Body of pancreas (tissue), 4 donors: ENCODE measurements at regions not wholly inside any gene's neighbourhood (a gene's known extent, or its start where the extent isn't known, plus 50 kb on each side); places are given as distances from the start of the nearest gene placed in this dataset.

ENCODE experiments used
- ATAC-seq: fragments of 150-250 bp; one replicate; pipeline ENCODE4 v1.9.1; 2016
- DNase-seq, 4 donors: peaks; one replicate each; pipeline ENCODE4 v3.0.0-alpha.2; 2019
- H3K27ac ChIP-seq, 4 donors: fragments of 200-600 bp; sonication (generic); 1 replicate in 3 of 4; 2 replicates in 1 of 4; pipeline versions ENCODE4 v1.5.1 to v1.6.1; 2016 to 2019; ENCODE audit warnings: mild to moderate bottlenecking in 1 of 4, mixed read lengths in 1 of 4, moderate library complexity in 1 of 4
- H3K27me3 ChIP-seq, 2 donors: fragments of 200-600 bp; sonication (generic); one replicate each; pipeline ENCODE4 v1.6.0; 2016; ENCODE audit warnings: mild to moderate bottlenecking in 1 of 2
- H3K36me3 ChIP-seq, 2 donors: fragments of 200-600 bp; sonication (generic); replicated peaks in 1 of 2; 2 replicates each; pipeline ENCODE4 v1.5.1; 2016; ENCODE audit warnings: low read depth in 2 of 2; ENCODE audit not compliant: insufficient read depth in 1 of 2
- H3K4me1 ChIP-seq: fragments of 200-600 bp; sonication (generic); one replicate; pipeline ENCODE4 v1.6.0; 2016
- H3K4me3 ChIP-seq, 2 donors: fragments of 200-600 bp; sonication (generic); 1 replicate in 1 of 2; 2 replicates in 1 of 2; pipeline ENCODE4 v1.5.1; 2016 to 2019
- H3K9me3 ChIP-seq, 3 donors: fragments of 200-600 bp; sonication (generic); 1 replicate in 2 of 3; 2 replicates in 1 of 3; pipeline ENCODE4 v1.5.1; 2016
- POLR2A ChIP-seq, 3 donors: fragments of 450-650 bp; IDR thresholded peaks; one replicate each; pipeline ENCODE4 v1.6.1; 2016; ENCODE audit warnings: antibody characterized with exemption in 3 of 3, mild to moderate bottlenecking in 2 of 3
- WGBS, 2 donors: methylation state at CpG; one replicate each; pipeline ENCODE4 v1.1.5; 2017; 5-methylcytosine and 5-hydroxymethylcytosine counted together
- intact Hi-C: fragments of 100-400 bp; cut with DNase I; formaldehyde crosslinking; loops from one replicate; pipeline ENCODE4 v1.15.1; 2023
- TF ChIP-seq, protein P1 (sequence below), 7 experiments: fragments of 450-650 bp in 4 of 7; fragments of 200-600 bp in 3 of 7; sonication (generic) in 3 of 7; IDR thresholded peaks; one replicate each; pipeline ENCODE4 v1.5.1; 2016 to 2019; ENCODE audit warnings: antibody characterized with exemption in 7 of 7

DNA sequence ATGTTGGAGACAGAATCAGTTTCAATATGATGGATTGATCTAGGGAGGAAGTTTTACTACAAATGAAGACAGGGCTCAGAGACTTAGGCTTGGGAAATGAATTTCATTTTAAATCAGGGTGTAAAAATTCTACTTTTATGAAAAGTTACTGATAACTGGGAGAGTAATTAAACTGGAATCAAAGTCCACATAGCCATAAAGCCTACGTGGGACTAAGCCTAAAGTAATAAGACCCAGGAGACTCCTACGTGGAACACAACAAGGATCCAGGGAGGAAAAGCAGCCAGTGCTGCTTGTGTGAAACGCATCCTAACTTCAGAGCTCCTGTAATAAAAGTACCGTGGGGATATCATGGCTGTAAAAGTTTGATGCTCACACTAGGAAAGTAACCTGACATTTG, 152.0 kb upstream of the MYO16 start:
- intact Hi-C loops = no loop called here
- no peaks in the 10 kb centered on the region for H3K36me3 ChIP-seq

DNA sequence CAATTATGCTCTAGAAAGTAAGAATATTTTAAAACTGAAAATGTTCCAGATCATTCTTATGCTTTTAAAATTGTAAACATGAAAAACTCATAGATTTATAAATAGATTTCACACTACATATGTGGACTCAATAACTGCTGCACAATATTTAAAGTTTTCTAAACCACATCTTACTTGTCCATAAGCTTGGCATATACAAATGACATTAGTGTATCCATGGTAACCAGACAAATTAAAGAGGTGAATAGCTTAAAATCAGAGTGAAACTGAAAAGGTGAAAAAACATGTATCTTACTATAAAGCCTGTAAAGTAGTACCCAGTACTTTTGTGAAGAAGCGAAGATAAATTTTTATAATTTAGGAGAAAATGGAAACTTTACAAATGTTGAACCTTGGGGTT, 151.2 kb upstream of the MYO16 start:
- Histone ChIP-seq H3K4me1 (no peaks in the 10 kb centered on the region), H3K9me3 (no peaks in the 10 kb centered on the region), H3K27ac (no peak overlapping the region), H3K27me3 (no peaks in the 10 kb centered on the region), H3K36me3 (no peaks in the 10 kb centered on the region), H3K4me3 (no peak overlapping the region)
- intact Hi-C loops = no loop called here
- TF ChIP-seq POLR2A (IDR thresholded peaks at IDR 0.05) = no peak
- TF ChIP-seq, protein P1, sequence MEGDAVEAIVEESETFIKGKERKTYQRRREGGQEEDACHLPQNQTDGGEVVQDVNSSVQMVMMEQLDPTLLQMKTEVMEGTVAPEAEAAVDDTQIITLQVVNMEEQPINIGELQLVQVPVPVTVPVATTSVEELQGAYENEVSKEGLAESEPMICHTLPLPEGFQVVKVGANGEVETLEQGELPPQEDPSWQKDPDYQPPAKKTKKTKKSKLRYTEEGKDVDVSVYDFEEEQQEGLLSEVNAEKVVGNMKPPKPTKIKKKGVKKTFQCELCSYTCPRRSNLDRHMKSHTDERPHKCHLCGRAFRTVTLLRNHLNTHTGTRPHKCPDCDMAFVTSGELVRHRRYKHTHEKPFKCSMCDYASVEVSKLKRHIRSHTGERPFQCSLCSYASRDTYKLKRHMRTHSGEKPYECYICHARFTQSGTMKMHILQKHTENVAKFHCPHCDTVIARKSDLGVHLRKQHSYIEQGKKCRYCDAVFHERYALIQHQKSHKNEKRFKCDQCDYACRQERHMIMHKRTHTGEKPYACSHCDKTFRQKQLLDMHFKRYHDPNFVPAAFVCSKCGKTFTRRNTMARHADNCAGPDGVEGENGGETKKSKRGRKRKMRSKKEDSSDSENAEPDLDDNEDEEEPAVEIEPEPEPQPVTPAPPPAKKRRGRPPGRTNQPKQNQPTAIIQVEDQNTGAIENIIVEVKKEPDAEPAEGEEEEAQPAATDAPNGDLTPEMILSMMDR (IDR thresholded peaks at IDR 0.05) = no peak
- DNase-seq (no peak), ATAC-seq (no peak)
- 61 to 74% methylated on average over 1 of the region's 1 CpG for WGBS, 2 donors

More for the DNA sequence above, 152.0 kb upstream of the MYO16 start:
- Histone ChIP-seq H3K4me3 (no peak overlapping the region), H3K27ac (no peak overlapping the region), H3K9me3 (no peaks in the 10 kb centered on the region), H3K27me3 (no peaks in the 10 kb centered on the region), H3K4me1 (no peaks in the 10 kb centered on the region)
- no peak for TF ChIP-seq POLR2A (IDR thresholded peaks at IDR 0.05)
- TF ChIP-seq, protein P1 (IDR thresholded peaks at IDR 0.05) = no peak
- 33 to 36% methylated on average over 4 of the region's 4 CpGs for WGBS, 2 donors
- ATAC-seq (no peak), DNase-seq (no peak)

DNA sequence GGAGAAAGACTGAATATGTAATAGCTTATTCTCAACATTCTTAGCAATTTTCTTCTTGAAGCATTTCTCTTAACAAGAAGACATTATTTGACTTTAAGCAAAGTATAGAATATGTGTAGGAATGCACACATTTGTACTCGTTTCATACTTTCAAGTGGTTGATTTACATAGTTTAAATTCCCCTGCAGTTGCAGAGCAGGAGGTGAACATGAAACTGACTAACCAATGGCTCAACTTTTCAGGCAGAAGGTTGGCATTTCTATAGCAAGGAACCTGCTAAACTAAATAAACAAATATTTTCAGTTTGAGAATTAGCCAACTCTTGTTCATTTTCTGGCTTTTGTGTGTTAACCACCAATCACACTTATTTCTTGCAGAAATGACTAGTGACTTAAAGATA, 145.4 kb upstream of the MYO16 start:
- Histone ChIP-seq H3K27ac (no peak overlapping the region), H3K4me3 (no peak overlapping the region), H3K9me3 (peaks cover 0 to 9% (median 0%) of the 10 kb centered on the region in 3 donors), H3K27me3 (no peaks in the 10 kb centered on the region), H3K36me3 (no peaks in the 10 kb centered on the region), H3K4me1 (no peaks in the 10 kb centered on the region)
- 15 to 26% methylated on average over 1 of the region's 1 CpG for WGBS, 2 donors
- TF ChIP-seq POLR2A (IDR thresholded peaks at IDR 0.05) = no peak
- TF ChIP-seq, protein P1 (IDR thresholded peaks at IDR 0.05) = no peak
- DNase-seq (no peak), ATAC-seq (no peak)
- intact Hi-C loops = no loop called here

DNA sequence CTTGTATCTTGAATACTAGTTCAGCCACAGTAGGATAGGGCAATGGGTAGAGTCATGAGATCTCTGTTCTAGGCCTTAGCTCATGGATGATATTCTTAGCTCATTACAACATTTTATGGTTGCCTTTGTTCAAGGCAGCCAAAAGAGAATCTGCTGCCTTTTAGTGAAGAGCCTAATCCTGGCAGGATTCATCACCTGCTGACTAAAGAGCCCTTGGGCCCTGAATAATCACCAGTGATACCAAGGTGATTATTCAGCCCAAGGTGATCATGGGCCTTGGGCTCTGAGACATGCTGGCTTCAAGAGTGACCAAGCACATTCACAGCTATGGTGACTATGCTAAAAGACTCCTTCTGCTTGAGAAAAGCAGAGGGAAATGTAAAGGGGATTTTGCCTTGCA, 143.3 kb upstream of the MYO16 start:
- DNase-seq = no peak
- Histone ChIP-seq H3K27ac (no peak overlapping the region), H3K4me1 (no peaks in the 10 kb centered on the region), H3K9me3 (peaks cover 0 to 9% (median 0%) of the 10 kb centered on the region in 3 donors), H3K27me3 (no peaks in the 10 kb centered on the region), H3K4me3 (no peak overlapping the region), H3K36me3 (no peaks in the 10 kb centered on the region)
- intact Hi-C loops = no loop called here
- no peak for ATAC-seq
- no peak for TF ChIP-seq POLR2A (IDR thresholded peaks at IDR 0.05)
- TF ChIP-seq, protein P1 (IDR thresholded peaks at IDR 0.05) = no peak

DNA sequence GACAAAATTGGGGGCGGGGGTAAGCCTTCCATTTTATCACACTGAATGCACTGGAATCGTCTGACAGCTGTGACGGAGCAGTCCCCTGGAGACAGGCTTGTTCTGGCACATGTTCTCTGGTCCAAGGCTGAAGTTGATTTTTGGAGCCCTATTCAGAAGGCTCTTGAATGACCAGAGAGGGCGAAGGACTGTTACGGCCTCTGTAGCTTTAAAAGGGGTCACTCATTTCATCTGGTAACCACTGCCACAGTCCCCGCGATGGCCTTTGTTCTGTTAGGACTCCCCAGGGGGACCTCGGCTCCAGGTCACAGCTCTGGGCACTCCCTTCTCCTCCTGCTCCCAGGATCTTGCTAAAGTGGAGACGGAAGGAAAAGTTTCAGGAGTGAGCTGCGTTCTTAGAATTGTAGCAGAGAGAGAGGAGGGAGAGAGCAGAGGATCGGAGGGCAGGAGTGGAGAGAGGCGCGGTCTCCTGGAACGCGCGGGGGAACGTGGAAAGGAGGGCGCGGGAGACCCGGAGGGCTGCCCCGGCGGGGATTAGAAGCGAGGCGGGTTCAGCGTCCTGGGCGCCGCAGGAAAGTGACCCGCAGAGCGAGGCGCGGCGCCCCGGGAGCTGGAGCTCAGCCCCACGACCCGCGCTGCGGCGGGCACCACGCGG, 134.3 kb upstream of the MYO16 start:
- ATAC-seq (no peak), DNase-seq (no peak)
- no peaks in the 10 kb centered on the region for H3K27me3 ChIP-seq
- no peak overlapping the region for H3K27ac ChIP-seq
- intact Hi-C loops = no loop called here
- no peaks in the 10 kb centered on the region for H3K36me3 ChIP-seq
- peaks cover 12% of the 10 kb centered on the region for H3K4me1 ChIP-seq
- TF ChIP-seq POLR2A (IDR thresholded peaks at IDR 0.05) = no peak
- TF ChIP-seq, protein P1 (IDR thresholded peaks at IDR 0.05) = no peak
- no peak overlapping the region for H3K4me3 ChIP-seq
- no peaks in the 10 kb centered on the region for H3K9me3 ChIP-seq
- 0 to 1% methylated on average over 23 to 40 of the region's 40 CpGs for WGBS, 2 donors
